ENCODE measurements at regions not wholly inside any gene's neighbourhood (a gene's known extent, or its start where the extent isn't known, plus 50 kb on each side); places are given as distances from the start of the nearest gene placed in this dataset.
"Not testable (repeated sequence)": the region's sequence is repeated elsewhere in the genome, so short reads cannot be mapped to it uniquely, and the experiment has no call there.

GRCh38 chr1:120238867-120239266 lies 62.5 kb upstream of the SEC22B start:
- not testable (repeated sequence) for TF ChIP-seq CTCF (IDR thresholded peaks at IDR 0.05); EZH2 (IDR thresholded peaks at IDR 0.05; ENCODE audit: borderline replicate concordance, insufficient read depth, low read depth, low read length, poor library complexity, severe bottlenecking)

Measured in B cell (primary cell).